Esophagus muscularis mucosa (tissue), 4 donors: ENCODE measurements at regions not wholly inside any gene's neighbourhood (a gene's known extent, or its start where the extent isn't known, plus 50 kb on each side); places are given as distances from the start of the nearest gene placed in this dataset.

ENCODE experiments used
- DNase-seq: peaks from one replicate; pipeline ENCODE4 v3.0.0-alpha.2; 2017; ENCODE audit errors: extremely low spot score
- H3K27ac ChIP-seq, 4 donors: fragments of 200-600 bp; sonication (generic); replicated peaks in 1 of 4; 1 replicate in 3 of 4; 2 replicates in 1 of 4; pipeline ENCODE4 v1.5.1; 2016 to 2019; ENCODE audit warnings: mild to moderate bottlenecking in 1 of 4
- H3K27me3 ChIP-seq, 4 donors: fragments of 200-600 bp; sonication (generic); one replicate each; pipeline versions ENCODE4 v1.5.1 to v1.6.0; 2016 to 2019
- H3K36me3 ChIP-seq, 4 donors: fragments of 200-600 bp; sonication (generic); one replicate each; pipeline ENCODE4 v1.5.1; 2016 to 2019
- H3K4me1 ChIP-seq, 4 donors: fragments of 200-600 bp; sonication (generic); one replicate each; pipeline ENCODE4 v1.5.1; 2016 to 2019
- H3K4me3 ChIP-seq, 4 donors: fragments of 200-600 bp; sonication (generic); 1 replicate in 2 of 4; 2 replicates in 2 of 4; pipeline ENCODE4 v1.5.1; 2016 to 2019; ENCODE audit warnings: mild to moderate bottlenecking in 4 of 4, moderate library complexity in 1 of 4
- H3K9me3 ChIP-seq, 4 donors: fragments of 200-600 bp; sonication (generic); 1 replicate in 3 of 4; 2 replicates in 1 of 4; pipeline ENCODE4 v1.5.1; 2016 to 2019
- EP300 ChIP-seq: sonication (generic); formaldehyde crosslinking; IDR thresholded peaks from one replicate; pipeline ENCODE4 v1.6.1; 2017; ENCODE audit warnings: antibody characterized with exemption
- POLR2A ChIP-seq: fragments of 450-650 bp; IDR thresholded peaks from one replicate; pipeline ENCODE4 v1.6.1; 2017; ENCODE audit warnings: antibody characterized with exemption, moderate library complexity, mild to moderate bottlenecking, low read depth
- POLR2AphosphoS5 ChIP-seq, 2 donors: sonication (generic); formaldehyde crosslinking; IDR thresholded peaks; one replicate each; pipeline ENCODE4 v1.6.1; 2017; ENCODE audit warnings: antibody characterized with exemption in 2 of 2
- WGBS: methylation state at CpG from one replicate; pipeline ENCODE4 v1.1.5; 2018; 5-methylcytosine and 5-hydroxymethylcytosine counted together
- intact Hi-C: fragments of 100-400 bp; cut with DNase I; formaldehyde crosslinking; loops from one replicate; pipeline ENCODE4 v1.15.1; 2023
- TF ChIP-seq, protein P1 (sequence below), 3 experiments: fragments of 200-600 bp in 2 of 3; fragments of 450-650 bp in 1 of 3; sonication (generic) in 2 of 3; IDR thresholded peaks; one replicate each; pipeline ENCODE4 v1.5.1; 2017 to 2019; ENCODE audit warnings: antibody characterized with exemption in 3 of 3, mild to moderate bottlenecking in 2 of 3, moderate library complexity in 1 of 3

- intact Hi-C loops, result no loop called here
- Histone ChIP-seq H3K27me3 (no peaks in the 10 kb centered on the region), H3K27ac (no peak overlapping the region), H3K4me1 (peaks cover 7 to 25% (median 24%) of the 10 kb centered on the region in 4 donors), H3K9me3 (no peaks in the 10 kb centered on the region), H3K36me3 (no peaks in the 10 kb centered on the region), H3K4me3 (no peak overlapping the region)
- TF ChIP-seq POLR2A (no peak), POLR2AphosphoS5 (IDR thresholded peaks at IDR 0.05) (no peak)
- TF ChIP-seq, protein P1, sequence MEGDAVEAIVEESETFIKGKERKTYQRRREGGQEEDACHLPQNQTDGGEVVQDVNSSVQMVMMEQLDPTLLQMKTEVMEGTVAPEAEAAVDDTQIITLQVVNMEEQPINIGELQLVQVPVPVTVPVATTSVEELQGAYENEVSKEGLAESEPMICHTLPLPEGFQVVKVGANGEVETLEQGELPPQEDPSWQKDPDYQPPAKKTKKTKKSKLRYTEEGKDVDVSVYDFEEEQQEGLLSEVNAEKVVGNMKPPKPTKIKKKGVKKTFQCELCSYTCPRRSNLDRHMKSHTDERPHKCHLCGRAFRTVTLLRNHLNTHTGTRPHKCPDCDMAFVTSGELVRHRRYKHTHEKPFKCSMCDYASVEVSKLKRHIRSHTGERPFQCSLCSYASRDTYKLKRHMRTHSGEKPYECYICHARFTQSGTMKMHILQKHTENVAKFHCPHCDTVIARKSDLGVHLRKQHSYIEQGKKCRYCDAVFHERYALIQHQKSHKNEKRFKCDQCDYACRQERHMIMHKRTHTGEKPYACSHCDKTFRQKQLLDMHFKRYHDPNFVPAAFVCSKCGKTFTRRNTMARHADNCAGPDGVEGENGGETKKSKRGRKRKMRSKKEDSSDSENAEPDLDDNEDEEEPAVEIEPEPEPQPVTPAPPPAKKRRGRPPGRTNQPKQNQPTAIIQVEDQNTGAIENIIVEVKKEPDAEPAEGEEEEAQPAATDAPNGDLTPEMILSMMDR (IDR thresholded peaks at IDR 0.05), result no peak
- 37% methylated on average over 2 of the region's 2 CpGs for WGBS
- DNase-seq, result no peak
Observed at GRCh38 chr11:92443199-92443598, 218.6 kb downstream of the FAT3 start.

DNA sequence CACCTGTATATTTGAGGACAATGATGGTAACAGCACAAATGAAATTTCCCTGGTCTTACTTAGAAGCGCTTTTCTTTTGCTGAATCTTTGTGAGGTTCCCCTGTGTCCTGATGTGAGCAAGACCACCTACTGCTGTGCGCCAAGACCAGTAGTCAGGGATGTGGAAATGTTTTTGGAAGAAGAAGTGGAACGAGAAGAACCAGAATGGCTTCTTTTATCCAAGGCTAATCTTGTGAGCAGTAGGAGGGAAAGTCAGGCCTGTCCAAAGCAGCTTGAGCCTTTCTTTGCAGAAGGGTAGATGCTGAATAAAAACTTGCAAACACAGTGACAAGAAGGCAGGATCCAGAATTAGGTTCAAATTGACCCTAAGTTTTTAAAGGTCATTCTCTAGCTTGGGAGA lies 223.0 kb downstream of the FAT3 start:
- H3K4me1 ChIP-seq, result peaks cover 7 to 13% (median 12%) of the 10 kb centered on the region in 4 donors
- no peaks in the 10 kb centered on the region for H3K27me3 ChIP-seq
- no peak for DNase-seq
- no peak overlapping the region for H3K27ac ChIP-seq
- no peak overlapping the region for H3K4me3 ChIP-seq
- no peaks in the 10 kb centered on the region for H3K9me3 ChIP-seq
- 96% methylated on average over 3 of the region's 3 CpGs for WGBS
- TF ChIP-seq POLR2A (no peak), EP300 (no peak), POLR2AphosphoS5 (IDR thresholded peaks at IDR 0.05) (no peak)
- TF ChIP-seq, protein P1 (IDR thresholded peaks at IDR 0.05), result no peak
- intact Hi-C loops, result no loop called here
- H3K36me3 ChIP-seq, result no peaks in the 10 kb centered on the region

DNA sequence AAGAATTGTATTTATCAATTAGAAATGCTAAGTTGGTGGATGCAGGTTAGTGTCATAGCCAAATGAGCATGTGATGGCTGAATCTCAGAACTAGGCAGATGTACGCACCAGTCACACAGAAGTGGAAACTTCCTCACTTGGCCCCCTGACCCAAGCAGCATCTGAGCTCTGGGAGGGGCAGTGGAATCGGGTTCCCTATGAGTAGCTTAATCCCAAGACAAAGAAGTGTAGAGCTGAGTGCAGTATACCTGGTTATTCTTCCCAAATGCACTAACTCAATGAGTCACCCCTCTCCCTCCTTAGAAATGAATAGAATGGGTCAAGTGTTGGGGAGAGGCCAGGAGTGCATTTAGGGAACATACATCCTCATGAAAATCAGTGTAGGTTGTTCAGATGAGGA lies 224.6 kb downstream of the FAT3 start:
- intact Hi-C loops, result no loop called here
- 96% methylated on average over 2 of the region's 2 CpGs for WGBS
- TF ChIP-seq, protein P1 (IDR thresholded peaks at IDR 0.05), result no peak
- no peak for TF ChIP-seq POLR2AphosphoS5 (IDR thresholded peaks at IDR 0.05)
- DNase-seq, result no peak
- Histone ChIP-seq H3K4me1 (no peaks in the 10 kb centered on the region), H3K36me3 (no peaks in the 10 kb centered on the region), H3K9me3 (no peaks in the 10 kb centered on the region), H3K4me3 (no peak overlapping the region), H3K27ac (no peak overlapping the region), H3K27me3 (no peaks in the 10 kb centered on the region)

- TF ChIP-seq, protein P1 (IDR thresholded peaks at IDR 0.05), result no peak
- no peak for TF ChIP-seq POLR2A
- TF ChIP-seq EP300, result no peak
- TF ChIP-seq POLR2AphosphoS5 (IDR thresholded peaks at IDR 0.05), result no peak
- H3K4me1 ChIP-seq, result no peaks in the 10 kb centered on the region
- H3K27ac ChIP-seq, result no peak overlapping the region
- no peaks in the 10 kb centered on the region for H3K9me3 ChIP-seq
- no peaks in the 10 kb centered on the region for H3K27me3 ChIP-seq
- 83% methylated on average over 5 of the region's 5 CpGs for WGBS
- no peak for DNase-seq
- H3K36me3 ChIP-seq, result no peaks in the 10 kb centered on the region
- no peak overlapping the region for H3K4me3 ChIP-seq
- intact Hi-C loops, result no loop called here
Observed at GRCh38 chr11:92449780-92450179, 225.2 kb downstream of the FAT3 start.

DNA sequence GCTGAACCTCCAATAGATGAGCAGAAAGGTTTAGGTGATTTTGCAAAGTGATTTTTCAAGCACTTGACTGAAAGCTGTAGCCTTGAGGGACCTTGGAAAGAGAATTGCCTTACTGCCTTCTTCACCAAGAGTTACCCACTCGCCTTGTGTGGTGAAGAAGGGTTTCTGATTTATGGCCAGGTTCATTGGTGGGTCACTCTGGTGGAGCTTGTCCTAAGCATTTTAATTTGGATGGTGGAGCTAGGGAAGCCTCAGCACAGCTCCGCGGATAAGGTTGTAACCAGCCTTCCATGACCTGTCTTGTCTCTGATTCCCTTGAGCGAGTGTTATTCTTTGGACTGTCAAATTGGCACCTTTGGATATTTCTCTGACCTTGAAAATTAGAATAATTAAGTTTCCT lies 226.4 kb downstream of the FAT3 start:
- no peak overlapping the region for H3K27ac ChIP-seq
- no peak for DNase-seq
- 80% methylated on average over 4 of the region's 4 CpGs for WGBS
- intact Hi-C loops, result no loop called here
- H3K4me1 ChIP-seq, result no peaks in the 10 kb centered on the region
- no peak overlapping the region for H3K4me3 ChIP-seq
- H3K27me3 ChIP-seq, result no peaks in the 10 kb centered on the region
- TF ChIP-seq, protein P1 (IDR thresholded peaks at IDR 0.05), result no peak
- no peak for TF ChIP-seq POLR2A
- TF ChIP-seq POLR2AphosphoS5 (IDR thresholded peaks at IDR 0.05), result no peak
- no peak for TF ChIP-seq EP300
- H3K36me3 ChIP-seq, result no peaks in the 10 kb centered on the region
- H3K9me3 ChIP-seq, result no peaks in the 10 kb centered on the region
